NCI-H2196 treated with DMSO at 0.1 percent for 48 hours (cell line): ENCODE measurements at regions not wholly inside any gene's neighbourhood (a gene's known extent, or its start where the extent isn't known, plus 50 kb on each side); places are given as distances from the start of the nearest gene placed in this dataset.

Experiments used
- DNase-seq: peaks from one replicate; lab custom pipeline; 2025; ENCODE audit not compliant: unreplicated experiment; lab: John Stamatoyannopoulos, UW

- no peak for DNase-seq
These were observed 404.3 kb downstream of the MN1 start for GRCh38 chr22:27397036-27397953.

GRCh38 chr22:27397954-27398342 lies 403.6 kb downstream of the MN1 start:
- no peak for DNase-seq

GRCh38 chr22:27399161-27399560 lies 402.4 kb downstream of the MN1 start:
- DNase-seq: no peak

GRCh38 chr22:27400811-27401210 lies 400.7 kb downstream of the MN1 start:
- no peak for DNase-seq

- no peak for DNase-seq
These were observed 400.2 kb downstream of the MN1 start for GRCh38 chr22:27401321-27401720.

GRCh38 chr22:27404441-27404840 lies 397.1 kb downstream of the MN1 start:
- no peak for DNase-seq

GRCh38 chr22:27405672-27406388 lies 395.7 kb downstream of the MN1 start:
- DNase-seq: no peak

- DNase-seq: no peak
These were observed 395.1 kb downstream of the MN1 start for GRCh38 chr22:27406389-27406861.

GRCh38 chr22:27407369-27407985 lies 394.1 kb downstream of the MN1 start:
- no peak for DNase-seq

- no peak for DNase-seq
These were observed 393.5 kb downstream of the MN1 start for GRCh38 chr22:27408068-27408467.

- no peak for DNase-seq
These were observed 392.3 kb downstream of the MN1 start for GRCh38 chr22:27409299-27409698.

- DNase-seq: no peak
These were observed 388.6 kb downstream of the MN1 start for GRCh38 chr22:27412866-27413445.

- no peak for DNase-seq
These were observed 387.9 kb downstream of the MN1 start for GRCh38 chr22:27413702-27414101.

GRCh38 chr22:27416511-27417420 lies 384.8 kb downstream of the MN1 start:
- DNase-seq: no peak

- DNase-seq: no peak
These were observed 384.1 kb downstream of the MN1 start for GRCh38 chr22:27417421-27417814.

- no peak for DNase-seq
These were observed 383.3 kb downstream of the MN1 start for GRCh38 chr22:27418261-27418660.

- no peak for DNase-seq
These were observed 382.1 kb downstream of the MN1 start for GRCh38 chr22:27419473-27419872.

- no peak for DNase-seq
These were observed 381.2 kb downstream of the MN1 start for GRCh38 chr22:27420195-27420816.

- DNase-seq: no peak
These were observed 380.7 kb downstream of the MN1 start for GRCh38 chr22:27420817-27421361.

GRCh38 chr22:27422442-27422841 lies 379.1 kb downstream of the MN1 start:
- DNase-seq: no peak
